Prostate gland (tissue), 2 donors: ENCODE measurements at regions not wholly inside any gene's neighbourhood (a gene's known extent, or its start where the extent isn't known, plus 50 kb on each side); places are given as distances from the start of the nearest gene placed in this dataset.

Source experiments
- DNase-seq: peaks from one replicate; pipeline ENCODE4 v3.0.0-alpha.2; 2019; ENCODE audit warnings: low spot score
- H3K27ac ChIP-seq, 2 donors: fragments of 200-600 bp; sonication (generic); 2 replicates each; pipeline ENCODE4 v1.5.1; 2017 to 2019
- H3K27me3 ChIP-seq: fragments of 200-600 bp; sonication (generic); replicated peaks from 2 replicates; pipeline ENCODE4 v1.5.1; 2019; ENCODE audit not compliant: insufficient read depth
- H3K36me3 ChIP-seq, 2 donors: fragments of 200-600 bp; sonication (generic); 1 replicate in 1 of 2; 2 replicates in 1 of 2; pipeline versions ENCODE4 v1.5.1 to v1.8.1; 2017 to 2019
- H3K4me1 ChIP-seq: fragments of 200-600 bp; sonication (generic); replicated peaks from 2 replicates; pipeline ENCODE4 v1.5.1; 2019
- H3K4me3 ChIP-seq, 2 donors: fragments of 200-600 bp; sonication (generic); 2 replicates each; pipeline ENCODE4 v1.5.1; 2017 to 2019
- H3K9me3 ChIP-seq: fragments of 200-600 bp; sonication (generic); 2 replicates; pipeline ENCODE4 v1.5.1; 2017
- POLR2A ChIP-seq: fragments of 450-650 bp; IDR thresholded peaks from one replicate; pipeline ENCODE4 v1.6.1; 2016; ENCODE audit warnings: antibody characterized with exemption, mild to moderate bottlenecking
- POLR2AphosphoS5 ChIP-seq: sonication (generic); formaldehyde crosslinking; IDR thresholded peaks from one replicate; pipeline ENCODE4 v1.6.1; 2017; ENCODE audit warnings: antibody characterized with exemption
- WGBS: methylation state at CpG from one replicate; pipeline ENCODE4 v1.1.5; 2018; 5-methylcytosine and 5-hydroxymethylcytosine counted together
- intact Hi-C: fragments of 100-400 bp; cut with DNase I; formaldehyde crosslinking; loops from one replicate; pipeline ENCODE4 v1.14.2; 2022
- TF ChIP-seq, protein P1 (sequence below), 4 experiments: fragments of 200-600 bp in 2 of 4; fragments of 450-650 bp in 2 of 4; sonication (generic) in 2 of 4; IDR thresholded peaks; 1 replicate in 3 of 4; 2 replicates in 1 of 4; pipeline ENCODE4 v1.5.1; 2016 to 2019; ENCODE audit warnings: antibody characterized with exemption in 4 of 4, mild to moderate bottlenecking in 2 of 4, moderate library complexity in 2 of 4

- H3K4me3 ChIP-seq: no peak overlapping the region
- no peak overlapping the region for H3K27ac ChIP-seq
- intact Hi-C loops: no loop called here
- DNase-seq: no peak
- WGBS: 81% methylated on average over 3 of the region's 3 CpGs
- H3K9me3 ChIP-seq: no peaks in the 10 kb centered on the region
- no peaks in the 10 kb centered on the region for H3K4me1 ChIP-seq
- no peak for TF ChIP-seq POLR2AphosphoS5
- TF ChIP-seq POLR2A: no peak
- TF ChIP-seq, protein P1, sequence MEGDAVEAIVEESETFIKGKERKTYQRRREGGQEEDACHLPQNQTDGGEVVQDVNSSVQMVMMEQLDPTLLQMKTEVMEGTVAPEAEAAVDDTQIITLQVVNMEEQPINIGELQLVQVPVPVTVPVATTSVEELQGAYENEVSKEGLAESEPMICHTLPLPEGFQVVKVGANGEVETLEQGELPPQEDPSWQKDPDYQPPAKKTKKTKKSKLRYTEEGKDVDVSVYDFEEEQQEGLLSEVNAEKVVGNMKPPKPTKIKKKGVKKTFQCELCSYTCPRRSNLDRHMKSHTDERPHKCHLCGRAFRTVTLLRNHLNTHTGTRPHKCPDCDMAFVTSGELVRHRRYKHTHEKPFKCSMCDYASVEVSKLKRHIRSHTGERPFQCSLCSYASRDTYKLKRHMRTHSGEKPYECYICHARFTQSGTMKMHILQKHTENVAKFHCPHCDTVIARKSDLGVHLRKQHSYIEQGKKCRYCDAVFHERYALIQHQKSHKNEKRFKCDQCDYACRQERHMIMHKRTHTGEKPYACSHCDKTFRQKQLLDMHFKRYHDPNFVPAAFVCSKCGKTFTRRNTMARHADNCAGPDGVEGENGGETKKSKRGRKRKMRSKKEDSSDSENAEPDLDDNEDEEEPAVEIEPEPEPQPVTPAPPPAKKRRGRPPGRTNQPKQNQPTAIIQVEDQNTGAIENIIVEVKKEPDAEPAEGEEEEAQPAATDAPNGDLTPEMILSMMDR (IDR thresholded peaks at IDR 0.05): no peak
- H3K27me3 ChIP-seq: no peaks in the 10 kb centered on the region
- H3K36me3 ChIP-seq: no peaks in the 10 kb centered on the region
Observed at GRCh38 chr7:63044721-63045120, 953.9 kb upstream of the ZNF722 start.

- Histone ChIP-seq H3K36me3 (no peaks in the 10 kb centered on the region), H3K27me3 (no peaks in the 10 kb centered on the region), H3K9me3 (no peaks in the 10 kb centered on the region), H3K4me1 (no peaks in the 10 kb centered on the region), H3K27ac (no peak overlapping the region), H3K4me3 (no peak overlapping the region)
- intact Hi-C loops: no loop called here
- 50% methylated on average over 2 of the region's 2 CpGs for WGBS
- no peak for DNase-seq
- no peak for TF ChIP-seq POLR2AphosphoS5
- TF ChIP-seq POLR2A: no peak
- TF ChIP-seq, protein P1 (IDR thresholded peaks at IDR 0.05): no peak
Observed at GRCh38 chr7:63045575-63045974, 953.1 kb upstream of the ZNF722 start.

DNA sequence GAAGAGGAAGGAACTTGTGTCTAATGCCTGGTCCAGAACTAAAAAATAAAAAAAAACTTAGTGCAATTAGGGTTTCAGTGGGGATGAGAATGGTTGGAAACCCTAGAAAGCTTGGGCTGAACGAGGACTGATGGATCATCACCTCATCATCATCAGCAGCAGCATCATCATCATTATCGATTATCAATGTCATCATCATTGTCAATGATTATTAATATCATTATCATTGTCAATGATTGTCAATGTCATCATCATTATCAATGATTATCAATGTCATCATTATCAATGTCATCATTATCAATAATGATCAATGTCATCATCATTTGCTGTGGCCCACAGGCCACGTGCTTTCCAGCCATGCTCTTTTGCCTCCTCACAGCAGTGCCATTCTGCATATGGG is 952.0 kb upstream of the ZNF722 start:
- H3K9me3 ChIP-seq: no peaks in the 10 kb centered on the region
- no peaks in the 10 kb centered on the region for H3K27me3 ChIP-seq
- H3K27ac ChIP-seq: no peak overlapping the region
- intact Hi-C loops: no loop called here
- TF ChIP-seq, protein P1 (IDR thresholded peaks at IDR 0.05): no peak
- no peak for TF ChIP-seq POLR2A
- no peak for TF ChIP-seq POLR2AphosphoS5
- whole genome bisulfite sequencing: 71% methylated on average over 3 of the region's 3 CpGs
- H3K4me1 ChIP-seq: no peaks in the 10 kb centered on the region
- no peak overlapping the region for H3K4me3 ChIP-seq
- H3K36me3 ChIP-seq: no peaks in the 10 kb centered on the region
- no peak for DNase-seq

DNA sequence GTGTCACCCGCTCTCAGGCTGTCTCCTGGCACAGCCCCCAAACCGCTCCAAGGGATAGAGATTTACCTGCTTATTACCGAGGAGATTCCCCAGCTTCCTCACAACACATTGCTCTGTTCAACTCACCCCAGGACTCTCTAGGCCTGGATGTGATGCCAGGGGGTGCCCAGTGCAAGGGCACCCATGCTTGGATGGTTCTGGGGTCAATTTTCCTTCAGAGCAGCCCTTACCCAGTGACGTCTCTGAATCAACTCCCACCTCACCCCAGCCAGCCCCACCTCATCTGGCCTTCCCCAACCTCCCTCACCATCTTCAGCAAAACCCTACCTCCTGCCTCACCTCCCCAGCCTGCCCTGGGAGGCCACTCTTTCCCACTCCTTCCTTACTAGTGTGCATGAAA is 951.6 kb upstream of the ZNF722 start:
- no peak for DNase-seq

DNA sequence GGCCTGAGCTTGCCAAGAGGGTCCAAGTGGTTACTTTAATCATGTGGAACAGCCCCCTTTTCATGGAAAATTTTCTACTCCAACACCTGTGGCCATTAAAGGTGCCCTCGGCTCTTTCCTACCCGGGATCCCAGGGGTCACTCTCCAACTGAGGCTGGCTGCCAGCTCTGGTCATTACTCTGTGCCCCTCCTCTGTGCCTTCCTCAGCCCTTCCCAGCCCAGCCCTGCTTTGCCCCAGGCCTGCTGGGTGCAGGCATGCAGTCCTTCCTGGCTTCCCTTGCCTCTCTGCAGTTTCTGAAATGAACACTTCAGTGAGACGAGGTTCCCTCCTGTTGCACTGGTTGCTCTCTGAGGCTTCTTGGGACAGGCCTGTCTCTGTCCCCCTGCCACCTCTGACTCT is 951.1 kb upstream of the ZNF722 start:
- WGBS: 88% methylated on average over 3 of the region's 3 CpGs
- Histone ChIP-seq H3K9me3 (no peaks in the 10 kb centered on the region), H3K36me3 (no peaks in the 10 kb centered on the region), H3K4me3 (no peak overlapping the region), H3K27me3 (no peaks in the 10 kb centered on the region), H3K4me1 (no peaks in the 10 kb centered on the region), H3K27ac (no peak overlapping the region)
- TF ChIP-seq POLR2A (no peak), POLR2AphosphoS5 (no peak)
- TF ChIP-seq, protein P1 (IDR thresholded peaks at IDR 0.05): no peak
- intact Hi-C loops: no loop called here
- no peak for DNase-seq

More for the DNA sequence above, 951.6 kb upstream of the ZNF722 start:
- intact Hi-C loops: no loop called here
- Histone ChIP-seq H3K27ac (no peak overlapping the region), H3K9me3 (no peaks in the 10 kb centered on the region), H3K27me3 (no peaks in the 10 kb centered on the region), H3K4me1 (no peaks in the 10 kb centered on the region), H3K4me3 (no peak overlapping the region), H3K36me3 (no peaks in the 10 kb centered on the region)
- WGBS: 87% methylated on average over 4 of the region's 4 CpGs
- TF ChIP-seq, protein P1 (IDR thresholded peaks at IDR 0.05): no peak
- TF ChIP-seq POLR2AphosphoS5 (no peak), POLR2A (no peak)
